Vagina (tissue), 2 donors: ENCODE measurements at regions not wholly inside any gene's neighbourhood (a gene's known extent, or its start where the extent isn't known, plus 50 kb on each side); places are given as distances from the start of the nearest gene placed in this dataset.

ENCODE experiments used
- DNase-seq, 2 donors: peaks; one replicate each; pipeline ENCODE4 v3.0.0-alpha.2; 2017; ENCODE audit errors: extremely low spot score in 2 of 2
- H3K27ac ChIP-seq: fragments of 200-600 bp; sonication (generic); one replicate; pipeline ENCODE4 v1.5.1; 2019
- H3K27me3 ChIP-seq: fragments of 200-600 bp; sonication (generic); one replicate; pipeline ENCODE4 v1.5.1; 2019
- H3K36me3 ChIP-seq, 2 donors: fragments of 200-600 bp; sonication (generic); one replicate each; pipeline ENCODE4 v1.5.1; 2017 to 2019
- H3K4me1 ChIP-seq: fragments of 200-600 bp; sonication (generic); one replicate; pipeline ENCODE4 v1.5.1; 2019
- H3K4me3 ChIP-seq, 2 donors: fragments of 200-600 bp; sonication (generic); 1 replicate in 1 of 2; 2 replicates in 1 of 2; pipeline ENCODE4 v1.5.1; 2016 to 2019
- H3K9me3 ChIP-seq: fragments of 200-600 bp; sonication (generic); one replicate; pipeline ENCODE4 v1.5.1; 2019
- CTCF ChIP-seq, 3 experiments: fragments of 450-650 bp in 2 of 3; fragments of 200-600 bp in 1 of 3; sonication (generic) in 1 of 3; IDR thresholded peaks; one replicate each; pipeline ENCODE4 v1.5.1; 2017 to 2019; ENCODE audit warnings: antibody characterized with exemption in 3 of 3, mild to moderate bottlenecking in 2 of 3, moderate library complexity in 2 of 3
- POLR2A ChIP-seq, 2 donors: fragments of 450-650 bp; IDR thresholded peaks; one replicate each; pipeline ENCODE4 v1.6.1; 2017; ENCODE audit warnings: antibody characterized with exemption in 2 of 2, mild to moderate bottlenecking in 2 of 2, moderate library complexity in 2 of 2
- POLR2AphosphoS5 ChIP-seq, 2 donors: sonication (generic); formaldehyde crosslinking; IDR thresholded peaks; one replicate each; pipeline ENCODE4 v1.9.0; 2017; ENCODE audit warnings: antibody characterized with exemption in 2 of 2, mild to moderate bottlenecking in 2 of 2, low read depth in 1 of 2; ENCODE audit not compliant: insufficient read depth in 1 of 2
- intact Hi-C: fragments of 100-400 bp; cut with DNase I; formaldehyde crosslinking; loops from one replicate; pipeline ENCODE4 v1.15.1; 2023

DNA sequence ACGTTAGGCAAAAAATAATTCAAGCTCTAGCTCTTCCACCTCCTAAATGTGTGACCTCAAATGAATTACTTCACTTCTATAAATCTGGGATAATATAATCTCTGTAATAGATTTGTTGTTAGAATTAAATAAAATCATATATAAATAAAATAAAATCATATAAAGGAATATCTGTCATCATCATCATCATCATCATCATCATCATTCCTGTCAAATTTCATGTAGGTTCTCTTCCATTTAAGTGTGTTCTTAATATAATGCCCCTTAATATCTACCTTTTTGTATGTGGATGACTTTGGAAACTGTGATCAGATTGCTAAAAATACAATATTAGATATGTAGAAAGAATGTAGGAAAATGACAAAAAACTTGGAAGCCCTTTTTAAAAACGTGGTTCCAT lies 621.0 kb downstream of the ADGRL2 start:
- intact Hi-C loops = no loop called here

DNA sequence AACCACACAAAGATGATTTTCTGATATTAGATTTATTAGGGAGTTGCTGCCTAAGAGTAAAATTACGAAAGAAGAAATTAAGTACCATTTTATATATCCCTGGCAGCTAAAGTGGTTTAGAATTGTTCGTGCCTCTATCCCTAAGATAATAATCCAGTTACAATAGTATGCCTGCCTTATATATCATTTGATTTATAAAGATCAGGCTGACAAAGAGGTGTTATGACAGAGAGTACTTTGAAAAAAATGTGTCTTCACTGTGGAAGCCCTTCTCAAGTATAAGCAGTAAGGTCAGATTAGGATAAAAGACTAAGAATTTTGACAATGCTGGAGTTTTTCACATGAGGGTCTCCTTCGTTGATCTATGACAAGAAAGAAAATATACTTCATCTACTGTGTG lies 619.9 kb downstream of the ADGRL2 start:
- Histone ChIP-seq H3K4me1 (no peaks in the 10 kb centered on the region), H3K36me3 (no peaks in the 10 kb centered on the region), H3K27me3 (no peaks in the 10 kb centered on the region), H3K27ac (no peak overlapping the region), H3K4me3 (no peak overlapping the region), H3K9me3 (no peaks in the 10 kb centered on the region)
- TF ChIP-seq POLR2A (IDR thresholded peaks at IDR 0.05) = no peak
- TF ChIP-seq POLR2AphosphoS5 (IDR thresholded peaks at IDR 0.05; ENCODE audit: insufficient read depth in 1 of 2, low read depth in 1 of 2) = no peak
- no peak for TF ChIP-seq CTCF (IDR thresholded peaks at IDR 0.05)
- intact Hi-C loops = no loop called here
- DNase-seq = no peak

More for the DNA sequence above, 621.0 kb downstream of the ADGRL2 start:
- Histone ChIP-seq H3K36me3 (no peaks in the 10 kb centered on the region), H3K4me3 (no peak overlapping the region), H3K27ac (no peak overlapping the region), H3K4me1 (no peaks in the 10 kb centered on the region), H3K9me3 (no peaks in the 10 kb centered on the region), H3K27me3 (no peaks in the 10 kb centered on the region)
- no peak for DNase-seq
- TF ChIP-seq POLR2A (IDR thresholded peaks at IDR 0.05) (no peak), CTCF (IDR thresholded peaks at IDR 0.05) (no peak), POLR2AphosphoS5 (IDR thresholded peaks at IDR 0.05; ENCODE audit: insufficient read depth in 1 of 2, low read depth in 1 of 2) (no peak)

- Histone ChIP-seq H3K4me3 (no peak overlapping the region), H3K4me1 (no peaks in the 10 kb centered on the region), H3K27me3 (no peaks in the 10 kb centered on the region), H3K9me3 (no peaks in the 10 kb centered on the region), H3K36me3 (no peaks in the 10 kb centered on the region), H3K27ac (no peak overlapping the region)
- DNase-seq = no peak
- intact Hi-C loops = no loop called here
- TF ChIP-seq POLR2AphosphoS5 (IDR thresholded peaks at IDR 0.05; ENCODE audit: insufficient read depth in 1 of 2, low read depth in 1 of 2) (no peak), POLR2A (IDR thresholded peaks at IDR 0.05) (no peak)
Observed at GRCh38 chr1:82411605-82412004, 610.9 kb downstream of the ADGRL2 start.

DNA sequence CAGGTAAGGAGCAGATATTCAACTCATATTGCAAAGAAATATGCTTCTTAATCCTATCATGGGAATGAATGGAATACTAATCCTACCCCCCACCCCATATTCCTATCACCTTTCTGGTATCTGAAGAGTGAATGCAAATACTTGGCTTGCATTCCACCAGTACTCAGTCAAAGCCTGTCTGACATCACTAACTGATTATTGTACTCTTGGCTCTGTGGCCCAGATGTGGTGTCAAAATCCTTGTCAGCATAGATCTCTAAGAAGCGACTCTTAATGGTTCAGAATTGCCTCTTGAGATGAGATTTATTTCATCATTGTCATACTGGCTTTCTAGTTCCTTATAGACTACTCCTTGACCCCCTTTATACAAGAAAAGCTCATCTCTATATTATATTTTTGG lies 604.6 kb downstream of the ADGRL2 start:
- H3K4me3 ChIP-seq = no peak overlapping the region
- no peaks in the 10 kb centered on the region for H3K4me1 ChIP-seq
- no peak overlapping the region for H3K27ac ChIP-seq
- no peaks in the 10 kb centered on the region for H3K36me3 ChIP-seq
- H3K9me3 ChIP-seq = no peaks in the 10 kb centered on the region
- TF ChIP-seq POLR2A (IDR thresholded peaks at IDR 0.05) = no peak
- TF ChIP-seq POLR2AphosphoS5 (IDR thresholded peaks at IDR 0.05; ENCODE audit: insufficient read depth in 1 of 2, low read depth in 1 of 2) = no peak
- TF ChIP-seq CTCF (IDR thresholded peaks at IDR 0.05) = no peak
- DNase-seq = no peak
- H3K27me3 ChIP-seq = no peaks in the 10 kb centered on the region
- intact Hi-C loops = no loop called here

- intact Hi-C loops = no loop called here
- H3K4me3 ChIP-seq = no peak overlapping the region
- H3K36me3 ChIP-seq = no peaks in the 10 kb centered on the region
- H3K9me3 ChIP-seq = no peaks in the 10 kb centered on the region
- no peak overlapping the region for H3K27ac ChIP-seq
- no peaks in the 10 kb centered on the region for H3K4me1 ChIP-seq
- no peaks in the 10 kb centered on the region for H3K27me3 ChIP-seq
- TF ChIP-seq POLR2A (IDR thresholded peaks at IDR 0.05) (no peak), POLR2AphosphoS5 (IDR thresholded peaks at IDR 0.05; ENCODE audit: insufficient read depth in 1 of 2, low read depth in 1 of 2) (no peak), CTCF (IDR thresholded peaks at IDR 0.05) (no peak)
- no peak for DNase-seq
Observed at GRCh38 chr1:82401116-82401515, 600.4 kb downstream of the ADGRL2 start.

GRCh38 chr1:82400521-82400920 lies 599.8 kb downstream of the ADGRL2 start:
- no peak overlapping the region for H3K4me3 ChIP-seq
- H3K27ac ChIP-seq = no peak overlapping the region
- no peaks in the 10 kb centered on the region for H3K36me3 ChIP-seq
- no peak for DNase-seq
- no peak for TF ChIP-seq POLR2AphosphoS5 (IDR thresholded peaks at IDR 0.05; ENCODE audit: insufficient read depth in 1 of 2, low read depth in 1 of 2)
- no peak for TF ChIP-seq POLR2A (IDR thresholded peaks at IDR 0.05)
- no peak for TF ChIP-seq CTCF (IDR thresholded peaks at IDR 0.05)
- H3K27me3 ChIP-seq = no peaks in the 10 kb centered on the region
- intact Hi-C loops = no loop called here
- H3K9me3 ChIP-seq = no peaks in the 10 kb centered on the region
- H3K4me1 ChIP-seq = no peaks in the 10 kb centered on the region
